Transverse colon (tissue), 4 donors: ENCODE measurements at regions not wholly inside any gene's neighbourhood (a gene's known extent, or its start where the extent isn't known, plus 50 kb on each side); places are given as distances from the start of the nearest gene placed in this dataset.

Source experiments
- DNase-seq: peaks from one replicate; pipeline ENCODE4 v3.0.0-alpha.2; 2019
- H3K27ac ChIP-seq, 4 donors: fragments of 200-600 bp; sonication (generic); 2 replicates each; pipeline ENCODE4 v1.5.1; 2016 to 2018; ENCODE audit warnings: inconsistent platforms in 4 of 4
- H3K27me3 ChIP-seq: fragments of 200-600 bp; sonication (generic); 2 replicates; pipeline ENCODE4 v1.5.1; 2017; ENCODE audit warnings: inconsistent platforms
- H3K36me3 ChIP-seq, 4 donors: fragments of 200-600 bp; sonication (generic); 2 replicates each; pipeline ENCODE4 v1.5.1; 2017 to 2019; ENCODE audit warnings: inconsistent platforms in 4 of 4
- H3K4me1 ChIP-seq, 4 donors: fragments of 200-600 bp; sonication (generic); 2 replicates each; pipeline ENCODE4 v1.5.1; 2017 to 2020; ENCODE audit warnings: inconsistent platforms in 4 of 4
- H3K4me3 ChIP-seq, 4 donors: fragments of 200-600 bp; sonication (generic); 1 replicate in 1 of 4; 2 replicates in 3 of 4; pipeline versions ENCODE4 v1.5.1 to v1.6.1; 2017 to 2019; ENCODE audit warnings: inconsistent platforms in 4 of 4
- H3K9me3 ChIP-seq, 2 donors: fragments of 200-600 bp; sonication (generic); 2 replicates each; pipeline ENCODE4 v1.5.1; 2017 to 2019; ENCODE audit warnings: inconsistent platforms in 2 of 2
- EP300 ChIP-seq: sonication (generic); formaldehyde crosslinking; IDR thresholded peaks from one replicate; pipeline ENCODE4 v1.6.1; 2017; ENCODE audit warnings: antibody characterized with exemption, low read depth
- POLR2A ChIP-seq: fragments of 450-650 bp; IDR thresholded peaks from one replicate; pipeline ENCODE4 v1.6.1; 2016; ENCODE audit warnings: antibody characterized with exemption, mild to moderate bottlenecking, moderate library complexity
- POLR2AphosphoS5 ChIP-seq, 3 donors: sonication (generic); formaldehyde crosslinking; IDR thresholded peaks; one replicate each; pipeline ENCODE4 v1.6.1; 2016; ENCODE audit warnings: antibody characterized with exemption in 3 of 3
- WGBS, 2 donors: methylation state at CpG; one replicate each; pipeline ENCODE4 v1.1.5; 2018; ENCODE audit warnings: low coverage in 1 of 2; 5-methylcytosine and 5-hydroxymethylcytosine counted together
- in situ Hi-C, 4 donors: fragments of 200-750 bp; cut with MboI; loops; one replicate each; pipeline versions ENCODE4 v1.15.0 to v1.15.1; 2017; ENCODE audit warnings: low sequenced_read_pairs in 3 of 4, low pct_ligation_motif_present in 1 of 4, low pct_unique_long_range_greater_than_20kb in 1 of 4
- intact Hi-C: fragments of 100-400 bp; cut with DNase I; formaldehyde crosslinking; loops from one replicate; pipeline ENCODE4 v1.15.1; 2023; ENCODE audit warnings: low total_unique reads
- TF ChIP-seq, protein P1 (sequence below), 5 experiments: fragments of 200-600 bp in 3 of 5; fragments of 450-650 bp in 2 of 5; sonication (generic) in 3 of 5; IDR thresholded peaks; 1 replicate in 2 of 5; 2 replicates in 3 of 5; pipeline ENCODE4 v1.5.1; 2016 to 2017; ENCODE audit warnings: antibody characterized with exemption in 5 of 5, inconsistent platforms in 3 of 5, mild to moderate bottlenecking in 2 of 5, moderate library complexity in 1 of 5

- Histone ChIP-seq H3K27ac (no peak overlapping the region), H3K9me3 (no peaks in the 10 kb centered on the region), H3K4me3 (no peak overlapping the region), H3K4me1 (no peaks in the 10 kb centered on the region), H3K36me3 (no peaks in the 10 kb centered on the region), H3K27me3 (no peaks in the 10 kb centered on the region)
- WGBS, 2 donors: 79 to 87% methylated on average over 3 of the region's 3 CpGs
- TF ChIP-seq POLR2AphosphoS5 (IDR thresholded peaks at IDR 0.05) (no peak), POLR2A (no peak), EP300 (no peak)
- TF ChIP-seq, protein P1, sequence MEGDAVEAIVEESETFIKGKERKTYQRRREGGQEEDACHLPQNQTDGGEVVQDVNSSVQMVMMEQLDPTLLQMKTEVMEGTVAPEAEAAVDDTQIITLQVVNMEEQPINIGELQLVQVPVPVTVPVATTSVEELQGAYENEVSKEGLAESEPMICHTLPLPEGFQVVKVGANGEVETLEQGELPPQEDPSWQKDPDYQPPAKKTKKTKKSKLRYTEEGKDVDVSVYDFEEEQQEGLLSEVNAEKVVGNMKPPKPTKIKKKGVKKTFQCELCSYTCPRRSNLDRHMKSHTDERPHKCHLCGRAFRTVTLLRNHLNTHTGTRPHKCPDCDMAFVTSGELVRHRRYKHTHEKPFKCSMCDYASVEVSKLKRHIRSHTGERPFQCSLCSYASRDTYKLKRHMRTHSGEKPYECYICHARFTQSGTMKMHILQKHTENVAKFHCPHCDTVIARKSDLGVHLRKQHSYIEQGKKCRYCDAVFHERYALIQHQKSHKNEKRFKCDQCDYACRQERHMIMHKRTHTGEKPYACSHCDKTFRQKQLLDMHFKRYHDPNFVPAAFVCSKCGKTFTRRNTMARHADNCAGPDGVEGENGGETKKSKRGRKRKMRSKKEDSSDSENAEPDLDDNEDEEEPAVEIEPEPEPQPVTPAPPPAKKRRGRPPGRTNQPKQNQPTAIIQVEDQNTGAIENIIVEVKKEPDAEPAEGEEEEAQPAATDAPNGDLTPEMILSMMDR (IDR thresholded peaks at IDR 0.05): no peak
- intact Hi-C loops: no loop called here
- in situ Hi-C loops: no loop called here
- DNase-seq: no peak
Measured at GRCh38 chr2:34907812-34908211, 1308.7 kb upstream of the FAM98A start.

DNA sequence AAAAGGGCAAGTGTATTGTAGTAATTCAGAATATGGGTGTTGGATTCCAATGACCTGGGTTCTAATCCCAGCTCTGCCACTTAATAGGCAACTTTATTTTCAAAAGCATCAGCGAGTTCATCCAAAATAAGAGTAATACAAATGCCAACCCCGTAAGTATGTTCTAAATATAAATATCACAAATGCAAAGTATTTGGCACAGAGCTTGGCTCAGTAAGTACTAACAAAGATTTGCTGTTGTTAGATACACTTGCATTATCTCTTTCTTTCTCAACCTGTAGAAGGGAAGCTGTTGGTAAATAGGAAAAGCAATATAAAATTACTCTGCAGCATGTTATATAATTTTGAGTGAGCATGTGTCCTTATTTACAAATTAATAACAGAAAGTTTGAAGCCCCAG lies 1302.6 kb upstream of the FAM98A start:
- no peaks in the 10 kb centered on the region for H3K27me3 ChIP-seq
- no peak for DNase-seq
- in situ Hi-C loops (no loop called here), intact Hi-C loops (no loop called here)
- 65 to 79% methylated on average over 2 of the region's 2 CpGs for WGBS, 2 donors
- H3K27ac ChIP-seq: no peak overlapping the region
- H3K9me3 ChIP-seq: no peaks in the 10 kb centered on the region
- TF ChIP-seq POLR2AphosphoS5 (IDR thresholded peaks at IDR 0.05): no peak
- no peak for TF ChIP-seq POLR2A
- TF ChIP-seq EP300: no peak
- TF ChIP-seq, protein P1 (IDR thresholded peaks at IDR 0.05): no peak
- no peak overlapping the region for H3K4me3 ChIP-seq
- no peaks in the 10 kb centered on the region for H3K36me3 ChIP-seq
- H3K4me1 ChIP-seq: no peaks in the 10 kb centered on the region

GRCh38 chr2:34899079-34899478 lies 1300.0 kb upstream of the FAM98A start:
- no peak for TF ChIP-seq EP300
- no peak for TF ChIP-seq POLR2A
- no peak for TF ChIP-seq POLR2AphosphoS5 (IDR thresholded peaks at IDR 0.05)
- TF ChIP-seq, protein P1 (IDR thresholded peaks at IDR 0.05): no peak
- H3K27ac ChIP-seq: no peak overlapping the region
- DNase-seq: no peak
- in situ Hi-C loops (no loop called here), intact Hi-C loops (no loop called here)
- H3K27me3 ChIP-seq: no peaks in the 10 kb centered on the region
- H3K9me3 ChIP-seq: no peaks in the 10 kb centered on the region
- H3K4me1 ChIP-seq: no peaks in the 10 kb centered on the region
- no peaks in the 10 kb centered on the region for H3K36me3 ChIP-seq
- H3K4me3 ChIP-seq: no peak overlapping the region

GRCh38 chr2:34892766-34893165 lies 1293.7 kb upstream of the FAM98A start:
- H3K4me1 ChIP-seq: no peaks in the 10 kb centered on the region
- no peaks in the 10 kb centered on the region for H3K9me3 ChIP-seq
- intact Hi-C loops: no loop called here
- H3K27me3 ChIP-seq: no peaks in the 10 kb centered on the region
- DNase-seq: no peak
- H3K4me3 ChIP-seq: no peak overlapping the region
- no peak for TF ChIP-seq EP300
- TF ChIP-seq, protein P1 (IDR thresholded peaks at IDR 0.05): no peak
- TF ChIP-seq POLR2AphosphoS5 (IDR thresholded peaks at IDR 0.05): no peak
- no peak for TF ChIP-seq POLR2A
- in situ Hi-C loops: no loop called here
- WGBS, 2 donors: 56 to 57% methylated on average over 2 of the region's 2 CpGs
- no peak overlapping the region for H3K27ac ChIP-seq
- no peaks in the 10 kb centered on the region for H3K36me3 ChIP-seq
